ENCODE measurements at regions not wholly inside any gene's neighbourhood (a gene's known extent, or its start where the extent isn't known, plus 50 kb on each side); places are given as distances from the start of the nearest gene placed in this dataset.

DNA sequence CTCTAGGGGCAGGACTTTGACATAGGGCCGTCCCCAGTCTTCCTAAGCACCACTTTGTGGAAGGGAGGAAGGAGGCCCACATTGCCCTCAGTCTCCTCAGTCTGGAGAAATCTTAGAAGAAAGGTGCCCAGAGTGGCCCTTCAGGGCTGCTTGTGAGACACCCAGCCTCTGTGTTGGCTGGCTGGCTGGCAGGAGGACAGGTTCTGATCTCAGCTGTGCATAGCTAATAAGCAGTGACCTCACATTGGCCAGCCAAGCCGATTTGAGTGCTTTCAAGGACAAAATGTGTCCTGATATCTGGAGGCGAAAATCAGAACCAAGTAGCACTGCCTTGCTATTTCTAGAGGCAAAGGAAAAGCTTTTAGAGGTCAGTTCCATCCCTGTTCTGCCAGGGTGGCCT is 211.5 kb downstream of the BCOR start:
- DNase-seq: no peak

DNA sequence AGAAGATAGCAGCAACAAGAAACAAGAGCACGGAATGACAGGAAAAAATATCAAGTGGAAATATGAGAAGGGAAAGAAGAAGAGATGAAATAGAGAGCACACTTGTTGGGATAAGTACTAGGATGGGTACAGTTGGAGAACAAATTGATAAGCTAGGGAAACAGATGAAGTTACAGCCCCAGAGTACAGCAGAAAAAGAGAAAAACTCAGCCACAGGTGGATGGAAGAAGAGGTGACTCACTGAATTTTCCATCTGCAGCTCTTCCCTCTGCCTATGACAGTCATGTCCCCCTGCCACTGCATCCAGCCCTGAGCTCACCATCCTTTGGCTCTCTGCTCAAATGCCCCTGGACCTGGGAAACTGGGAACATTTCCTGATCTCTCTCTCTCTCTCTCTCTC is 209.0 kb downstream of the BCOR start:
- no peak for DNase-seq

DNA sequence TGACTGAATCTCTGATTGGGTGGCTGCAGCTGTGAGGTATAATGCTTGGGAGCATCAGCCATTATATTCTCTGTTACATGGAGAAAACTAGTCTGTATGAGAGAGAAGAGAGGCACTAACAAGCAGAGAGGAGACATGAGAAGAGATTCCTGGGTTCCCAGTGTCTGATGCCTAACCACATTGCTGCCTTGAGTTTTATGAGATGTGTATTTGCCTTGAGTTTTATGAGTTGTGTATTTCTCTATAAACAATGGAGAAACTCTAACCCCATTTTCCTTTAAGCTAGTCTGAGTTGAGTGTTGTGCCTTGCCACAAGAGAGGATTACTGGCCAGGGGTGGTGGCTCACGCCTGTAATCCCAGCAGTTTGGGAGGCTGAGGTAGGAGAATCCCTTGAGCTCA is 208.1 kb downstream of the BCOR start:
- DNase-seq: no peak

DNA sequence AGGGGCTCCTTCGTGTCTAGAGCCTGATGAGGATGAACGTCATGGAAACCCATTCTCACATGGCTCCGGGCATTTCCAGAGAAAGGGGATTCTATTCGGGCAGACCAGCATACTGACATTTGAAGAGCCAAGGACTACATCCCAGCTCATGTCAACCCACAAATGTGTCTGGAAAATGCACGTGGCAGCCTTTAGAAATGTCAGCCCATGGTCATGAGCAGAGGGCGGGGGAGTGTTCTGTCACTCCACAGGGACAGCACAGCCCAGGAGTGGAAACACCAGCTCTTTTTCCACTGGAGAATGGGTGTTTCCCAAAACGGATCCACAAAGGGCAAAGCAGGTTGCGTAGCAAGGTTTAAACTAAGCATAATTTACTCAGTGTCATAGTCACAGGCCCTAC is 207.0 kb downstream of the BCOR start:
- DNase-seq: no peak

DNA sequence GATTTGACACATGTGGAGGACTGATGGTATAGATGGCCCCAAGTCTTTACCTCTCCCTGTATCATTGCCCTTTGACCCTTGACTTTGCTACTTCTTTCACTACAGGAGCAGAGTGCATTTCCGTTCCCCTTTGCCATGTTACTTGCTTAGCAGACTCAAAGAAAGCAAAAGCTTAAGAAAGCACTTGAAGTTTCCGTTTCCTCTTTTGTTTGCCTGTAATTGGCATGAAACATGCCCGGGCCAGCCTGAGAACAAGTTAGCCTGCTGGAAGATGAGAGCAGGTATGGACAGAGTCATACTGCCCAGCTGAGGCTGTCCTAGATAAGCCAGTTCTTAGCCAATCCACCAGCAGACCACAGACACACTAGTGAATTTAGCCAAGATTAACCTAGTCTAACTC is 206.0 kb downstream of the BCOR start:
- DNase-seq: no peak

DNA sequence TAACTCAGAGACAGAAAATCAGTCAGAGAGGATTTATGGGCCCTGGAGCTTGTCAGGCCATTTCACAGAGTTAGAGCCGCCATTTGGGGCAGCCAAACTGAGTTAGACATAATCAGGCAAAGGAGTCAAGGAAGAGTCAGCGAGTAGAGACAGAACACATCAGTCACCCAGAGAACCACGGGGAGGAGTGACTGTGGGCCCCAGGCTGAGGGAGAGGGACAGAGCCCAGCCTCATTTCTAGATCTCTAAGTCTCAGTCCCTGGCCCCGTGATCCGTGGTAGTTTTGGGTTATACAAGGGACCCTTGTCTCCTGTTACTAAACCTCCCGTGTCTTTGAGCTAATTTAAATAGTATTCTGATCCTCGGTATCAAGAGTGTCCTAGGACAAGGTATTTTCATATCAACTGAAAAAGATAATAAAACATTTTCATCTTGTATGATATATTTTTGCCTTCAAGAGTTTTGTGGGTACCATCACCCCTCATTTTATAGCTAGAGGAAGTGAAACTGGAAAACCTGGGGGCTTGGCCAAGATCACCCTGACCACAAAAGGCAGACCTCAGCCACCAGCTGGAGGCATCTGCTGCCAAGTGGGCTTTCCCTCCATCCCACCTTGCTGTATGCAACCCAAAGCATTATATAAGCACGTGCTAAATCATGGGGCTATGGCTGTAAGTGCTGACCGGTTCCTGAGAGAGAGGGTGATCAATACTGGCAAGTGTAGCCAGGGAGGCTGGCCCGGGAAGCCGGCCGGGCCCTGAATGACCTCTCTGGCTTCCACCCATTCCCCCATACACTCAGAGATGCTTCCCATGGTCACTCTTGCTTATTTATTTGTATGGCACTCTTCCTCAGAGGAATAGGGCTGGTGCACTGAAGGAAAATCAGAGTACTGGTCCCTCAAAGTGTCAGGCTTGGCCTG is 204.1 kb downstream of the BCOR start:
- DNase-seq: no peak

DNA sequence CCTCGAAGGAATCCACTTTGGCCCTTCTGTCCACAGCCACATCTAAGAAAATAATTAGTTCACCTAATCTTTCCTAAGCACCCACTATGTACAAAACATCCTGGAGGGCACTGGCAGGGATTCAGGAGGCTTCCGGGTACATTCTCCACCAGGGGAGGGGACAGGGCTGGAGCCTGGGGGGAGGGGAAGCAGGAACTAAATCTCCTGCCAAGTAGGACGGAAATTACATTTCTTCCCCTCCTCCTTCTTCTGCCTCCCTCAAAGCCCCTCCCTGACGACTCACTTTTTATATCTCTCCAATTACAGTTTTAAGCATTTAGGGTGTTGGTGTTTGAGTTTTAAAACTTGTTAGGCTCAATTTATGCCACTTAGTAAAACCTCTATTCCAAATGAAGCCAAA is 203.1 kb downstream of the BCOR start:
- DNase-seq: no peak

DNA sequence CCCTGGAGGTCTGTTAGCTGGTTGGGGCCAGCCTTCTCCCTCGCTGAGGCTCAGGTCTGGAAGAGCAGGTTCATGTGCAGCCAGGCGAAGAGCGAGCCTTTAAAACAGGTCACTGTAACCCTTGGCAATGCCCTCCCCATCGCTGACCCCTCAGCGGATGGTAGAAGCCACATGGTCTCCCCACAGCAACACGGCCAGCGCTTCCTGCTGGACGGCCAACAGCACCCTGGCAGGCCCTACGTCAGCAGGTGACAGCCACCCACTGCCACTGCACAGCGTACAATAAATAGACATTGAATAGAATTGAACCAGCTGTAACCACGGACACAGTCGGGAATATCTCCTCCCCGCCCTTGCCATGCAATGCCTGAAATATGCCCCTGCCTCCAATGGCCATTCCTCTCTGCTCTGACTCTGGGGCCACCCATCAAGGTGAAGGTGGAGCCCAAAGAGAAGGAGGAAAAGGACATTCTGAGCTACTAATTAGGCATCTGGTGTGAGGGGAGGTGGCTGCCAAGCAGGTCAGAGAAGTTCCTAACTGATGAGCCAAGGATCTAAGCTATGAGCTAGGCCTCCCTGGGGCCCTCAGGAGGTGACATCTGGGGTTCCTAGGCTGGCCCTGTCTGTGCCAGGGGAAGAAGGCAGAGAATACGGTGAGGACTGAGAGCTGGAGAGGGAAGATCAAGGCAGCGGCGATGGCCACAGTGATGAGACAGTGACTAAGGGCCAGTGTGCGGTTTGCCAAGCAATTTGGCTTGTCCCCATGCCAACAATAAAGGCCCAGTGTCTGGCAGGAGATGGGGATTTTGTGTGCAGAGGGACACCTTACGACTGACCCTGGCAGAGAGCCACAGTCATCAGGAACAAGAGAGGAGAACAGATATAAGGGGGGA is 202.3 kb downstream of the BCOR start:
- DNase-seq: no peak

DNA sequence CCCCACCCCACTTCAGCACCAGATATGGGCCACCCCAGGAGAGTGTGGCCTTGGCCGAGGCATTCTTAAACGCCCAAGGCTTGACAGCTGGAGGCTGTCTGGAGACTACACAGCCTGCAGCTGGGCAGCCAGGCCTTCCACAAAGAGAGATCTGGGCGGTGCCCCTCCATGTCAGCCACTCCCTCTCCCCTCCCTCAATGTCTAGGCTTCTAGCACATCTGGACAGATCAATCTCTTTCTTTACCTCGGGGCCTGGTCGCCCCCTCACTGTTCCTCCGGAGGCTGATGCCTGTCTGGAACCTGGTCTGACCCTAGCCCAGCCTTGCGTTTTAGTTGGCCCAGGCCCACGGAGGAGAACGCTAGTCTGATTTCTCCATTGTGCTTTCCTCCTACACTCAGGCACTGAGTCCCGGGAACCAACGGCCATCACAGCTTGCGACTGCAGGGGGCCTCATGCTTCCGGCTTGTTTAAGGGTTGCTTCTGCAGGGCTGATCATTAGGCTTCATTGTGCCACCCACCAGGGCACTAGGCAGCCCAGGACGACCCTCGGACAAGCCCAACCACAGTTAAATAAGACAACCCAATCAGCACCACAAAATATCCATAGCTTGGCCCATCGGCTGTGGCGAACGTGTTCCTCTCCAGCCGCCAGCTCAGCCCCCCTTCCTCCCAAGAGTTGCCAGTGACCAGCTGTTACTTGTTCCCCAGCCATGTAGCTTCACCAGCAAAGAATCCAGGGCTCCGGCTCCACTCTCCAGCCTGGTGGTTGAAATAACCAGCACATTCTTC is 200.6 kb downstream of the BCOR start:
- peak; percentile 76 for DNase-seq

DNA sequence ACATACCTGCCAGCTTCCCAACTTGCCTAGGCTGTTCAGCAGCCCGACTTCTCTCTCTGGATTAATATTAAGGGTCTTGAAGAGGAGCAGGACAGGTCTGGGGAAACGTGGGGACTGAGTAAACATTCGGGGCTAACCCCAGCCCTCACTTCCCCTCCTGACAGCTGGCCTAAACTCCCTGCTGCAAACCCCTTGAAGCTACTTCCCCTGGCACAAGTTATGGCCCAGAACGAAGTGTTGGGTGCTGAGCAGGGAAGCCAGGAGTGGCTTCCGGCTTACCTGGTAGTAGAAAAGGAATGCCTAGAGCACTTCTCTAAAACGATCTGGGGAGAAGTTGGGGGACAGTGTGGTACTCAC is 200.0 kb downstream of the BCOR start:
- DNase-seq: no peak

DNA sequence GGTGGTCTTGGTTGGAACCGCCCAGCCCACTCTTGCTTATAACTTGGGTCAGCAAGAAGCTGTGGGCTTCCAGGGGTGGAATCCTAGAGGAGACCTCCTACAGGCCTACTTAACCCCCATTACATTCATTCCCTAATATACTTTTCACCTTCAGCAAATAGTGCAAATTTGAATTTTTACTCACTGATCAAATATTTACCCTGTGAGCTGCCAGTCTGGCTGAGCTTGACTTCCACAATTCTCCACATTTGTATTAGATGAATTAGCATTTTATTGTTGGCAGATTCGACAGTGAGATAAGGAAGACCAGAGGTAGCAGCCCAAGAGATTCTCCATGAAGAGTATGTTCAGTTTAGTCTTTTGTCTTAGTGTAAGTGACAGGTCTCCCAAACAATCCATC is 199.6 kb downstream of the BCOR start:
- DNase-seq: no peak

DNA sequence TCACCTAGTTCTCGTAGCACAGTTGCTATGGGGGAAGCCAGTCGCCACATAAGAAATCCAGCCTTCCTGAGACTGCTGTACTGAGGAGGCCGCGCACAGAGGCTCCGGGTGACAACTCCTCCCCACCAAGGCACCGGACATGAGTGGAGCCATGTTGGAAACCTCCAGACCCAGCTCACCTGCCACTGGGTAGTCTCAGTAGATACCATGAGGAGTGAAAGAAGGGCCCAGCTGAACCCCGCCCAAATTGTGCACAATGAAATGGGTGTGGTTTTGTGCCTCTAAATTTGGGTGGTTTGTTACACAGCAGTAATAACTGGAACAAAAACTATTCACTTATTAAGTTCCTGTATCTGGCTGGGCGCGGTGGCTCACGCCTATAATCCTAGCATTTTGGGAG is 198.7 kb downstream of the BCOR start:
- DNase-seq: no peak

DNA sequence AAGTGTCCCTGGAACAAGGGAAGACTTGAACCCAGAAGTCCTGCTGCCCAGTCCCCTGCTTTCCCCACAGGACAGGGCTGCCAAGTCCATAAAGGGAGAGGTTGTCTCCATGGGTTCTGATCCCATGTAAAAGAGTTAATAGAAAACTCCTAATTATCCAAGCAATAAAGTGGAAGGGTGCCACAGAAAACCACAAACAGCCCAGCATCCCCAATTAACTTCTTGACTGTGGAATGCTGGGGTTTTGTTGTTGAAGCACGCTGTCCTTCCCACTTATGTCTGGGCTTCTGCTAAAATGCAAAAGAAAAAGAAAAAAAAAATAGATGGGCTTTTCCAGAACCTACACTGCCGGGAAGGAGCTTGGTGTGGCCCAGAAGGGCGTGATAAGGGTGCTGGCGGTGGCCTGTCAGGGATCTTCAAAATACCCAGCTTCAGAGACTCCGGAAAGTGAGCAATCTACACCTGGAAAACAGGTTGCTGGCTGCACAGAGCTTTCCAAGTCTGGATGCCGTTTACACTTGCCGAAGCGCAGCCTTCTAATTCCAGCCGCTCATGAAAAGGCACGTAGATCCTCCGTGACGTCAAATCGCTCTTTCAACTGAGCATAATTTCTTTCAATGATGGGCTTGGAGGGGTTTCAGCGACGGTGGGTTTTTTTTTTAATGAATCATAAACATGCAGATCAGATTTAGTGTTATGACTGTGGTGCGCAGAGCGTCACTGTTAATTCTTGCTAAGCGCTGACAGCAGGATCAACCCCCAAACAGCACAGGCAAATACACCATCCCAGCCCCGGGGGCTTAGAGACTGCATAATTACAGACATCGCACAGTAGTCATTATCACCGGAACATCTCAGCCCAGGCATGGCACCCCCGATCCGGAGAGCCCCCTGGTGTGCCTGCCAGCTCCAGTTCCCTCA is 197.6 kb downstream of the BCOR start:
- DNase-seq: peak; percentile 38

DNA sequence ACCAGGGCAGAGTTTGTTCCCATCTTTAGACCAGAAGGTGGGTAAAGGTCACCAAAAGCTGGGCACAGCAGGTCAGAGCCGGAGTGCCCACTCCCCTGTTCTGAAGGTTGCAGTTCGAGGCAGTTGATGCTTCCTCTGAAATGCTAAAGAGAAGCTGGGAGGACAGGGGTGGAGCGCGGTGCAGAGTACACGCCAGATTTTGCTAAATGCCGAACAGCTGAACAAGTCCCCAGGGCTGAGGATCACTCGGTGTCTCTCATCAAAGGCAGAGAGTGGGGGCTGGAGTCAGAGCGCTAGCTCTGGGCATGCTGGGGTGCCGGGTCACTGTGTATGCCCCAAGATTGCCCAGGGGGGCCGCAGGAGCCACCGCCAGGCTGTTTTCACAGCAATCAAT is 197.0 kb downstream of the BCOR start:
- DNase-seq: no peak

DNA sequence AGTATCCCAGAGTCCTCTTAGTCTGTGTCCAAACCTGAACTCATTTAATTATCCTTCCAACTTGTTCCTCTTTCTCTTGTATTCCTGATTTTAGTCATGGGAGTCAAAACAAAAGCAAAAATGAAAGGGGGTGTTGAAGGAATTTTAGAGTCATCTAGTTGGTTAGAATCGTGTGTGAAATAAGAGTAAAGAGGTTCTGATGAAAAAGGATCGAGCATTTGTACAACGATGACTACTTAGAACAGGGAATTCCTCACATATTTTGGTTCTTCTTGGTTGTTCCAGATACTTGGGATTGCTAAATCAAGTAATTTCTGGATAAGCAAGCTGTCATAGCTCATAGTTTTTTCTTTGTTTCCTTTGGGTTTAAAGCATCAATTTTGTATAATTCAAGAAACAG is 194.4 kb downstream of the BCOR start:
- DNase-seq: peak; percentile 67

DNA sequence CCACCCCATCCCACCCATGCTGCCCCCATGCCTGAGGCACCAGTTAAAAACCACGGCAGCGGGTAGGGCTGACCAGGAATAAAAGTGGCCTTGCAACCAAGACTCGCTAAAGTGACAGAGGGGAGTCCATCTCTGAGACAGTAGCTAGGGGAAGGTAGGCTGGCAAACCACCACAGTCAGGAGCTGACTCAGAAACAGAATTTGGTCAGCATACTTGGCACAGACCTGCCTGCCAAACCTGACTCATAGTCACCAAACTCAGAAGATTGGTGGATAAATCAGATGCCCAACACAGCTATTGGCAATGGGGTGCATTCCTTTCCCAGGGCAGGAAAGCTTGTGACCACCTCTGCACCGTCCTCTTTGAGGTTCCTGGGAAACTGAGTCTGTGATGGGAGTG is 193.8 kb downstream of the BCOR start:
- peak; percentile 39 for DNase-seq

DNA sequence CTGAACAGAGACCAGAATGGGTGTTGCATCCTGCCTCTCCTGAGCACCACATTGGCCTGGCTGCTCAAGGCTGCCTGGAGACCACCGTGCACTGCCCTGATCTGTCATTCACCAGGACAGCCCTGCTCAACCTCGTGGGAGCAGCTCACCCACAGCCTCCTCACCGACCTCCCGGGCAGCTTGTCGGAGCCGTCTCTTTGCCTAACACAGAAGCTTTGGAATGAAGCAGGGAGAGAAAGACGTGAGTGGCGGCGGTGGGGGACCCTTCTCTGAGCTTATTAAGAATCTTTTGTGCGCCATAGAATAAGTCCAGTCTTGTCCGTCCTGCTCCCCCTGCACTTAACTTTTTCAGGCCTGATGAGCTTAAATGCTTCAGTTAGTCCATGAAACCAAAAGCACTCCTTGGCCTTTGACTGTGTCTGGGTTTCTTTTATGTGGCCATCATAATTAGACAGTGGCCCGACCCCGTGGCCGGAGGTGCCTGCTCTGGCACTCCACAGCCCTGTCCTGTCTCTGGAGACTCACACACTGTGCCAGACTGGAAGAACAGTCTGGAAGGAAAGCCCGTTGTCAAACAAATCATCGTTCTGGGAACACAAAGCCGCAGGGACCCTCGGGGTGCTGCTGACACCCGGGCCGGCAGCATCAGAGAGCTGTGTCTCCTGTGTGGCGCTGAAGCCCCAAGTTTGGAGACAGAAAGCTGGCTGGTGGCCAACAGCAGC is 192.8 kb downstream of the BCOR start:
- DNase-seq: no peak

DNA sequence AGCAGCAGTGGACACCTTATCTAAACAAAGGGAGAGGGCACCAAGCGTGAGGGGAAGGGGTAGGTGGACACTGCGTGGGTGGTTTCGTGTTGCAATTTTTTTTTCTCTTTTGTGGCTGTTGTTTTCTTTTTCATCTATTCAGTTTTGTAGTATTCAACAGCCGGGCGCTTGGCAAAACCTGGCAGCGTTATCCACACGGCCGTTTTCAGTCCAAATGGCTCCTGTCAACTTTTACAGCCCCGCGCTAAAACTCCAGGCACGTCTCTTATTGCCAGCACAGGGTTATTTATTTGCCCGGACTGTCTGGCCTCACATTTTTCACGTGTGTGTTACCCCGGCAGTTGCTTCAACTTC is 192.2 kb downstream of the BCOR start:
- DNase-seq: no peak

DNA sequence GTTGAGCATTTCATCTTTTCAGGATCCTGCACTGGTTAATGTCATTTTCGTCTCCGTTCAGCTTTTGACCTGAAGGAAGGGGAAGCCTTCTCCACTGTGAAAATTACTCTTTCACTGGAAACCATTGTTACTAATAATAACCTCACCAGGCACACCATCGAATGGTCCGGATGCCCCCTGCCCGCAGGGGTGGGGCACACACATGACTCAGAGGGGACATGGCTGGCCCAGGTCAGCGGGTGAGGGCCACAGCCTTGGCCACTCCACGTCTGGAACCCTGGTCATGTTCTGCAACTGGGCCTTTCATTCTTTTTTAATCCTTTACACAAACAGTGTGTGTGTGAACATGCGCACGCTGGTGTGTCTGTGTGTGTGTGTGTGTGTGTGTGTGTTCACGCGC is 191.8 kb downstream of the BCOR start:
- DNase-seq: no peak

DNA sequence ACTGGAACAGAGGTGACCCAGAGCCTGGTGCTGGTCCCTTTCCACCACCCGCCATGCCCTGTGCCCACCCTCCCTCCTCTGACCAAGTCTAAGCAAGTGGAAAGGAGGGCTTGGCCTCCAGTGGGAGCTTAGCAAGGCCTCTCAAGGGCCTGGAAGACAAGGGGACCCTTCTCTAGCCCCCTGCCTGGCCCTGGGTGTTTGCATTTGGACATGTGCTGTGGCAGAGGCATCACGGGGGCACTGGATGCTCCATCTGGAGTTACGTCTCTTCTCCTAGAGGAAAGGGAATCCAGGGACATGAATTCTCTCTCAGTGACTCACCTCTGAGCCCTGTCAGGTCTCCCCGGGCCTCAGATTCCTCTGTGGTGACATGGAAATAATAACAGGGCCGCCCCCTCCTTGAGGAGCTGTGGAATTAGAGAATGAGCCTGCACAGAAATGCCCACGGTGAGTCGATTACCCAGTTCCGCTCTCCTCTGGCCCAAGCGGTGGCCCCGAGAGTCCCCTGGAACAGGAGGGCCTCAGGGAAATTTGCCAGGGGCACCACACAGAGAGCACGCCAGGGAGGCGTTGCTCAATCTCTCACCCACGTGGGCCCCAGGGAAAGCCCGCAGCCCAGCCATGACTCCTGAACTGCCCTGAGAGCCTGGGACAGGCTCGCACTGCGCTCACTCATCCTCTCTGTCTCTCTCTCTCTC is 189.6 kb downstream of the BCOR start:
- peak; percentile 95 for DNase-seq

DNA sequence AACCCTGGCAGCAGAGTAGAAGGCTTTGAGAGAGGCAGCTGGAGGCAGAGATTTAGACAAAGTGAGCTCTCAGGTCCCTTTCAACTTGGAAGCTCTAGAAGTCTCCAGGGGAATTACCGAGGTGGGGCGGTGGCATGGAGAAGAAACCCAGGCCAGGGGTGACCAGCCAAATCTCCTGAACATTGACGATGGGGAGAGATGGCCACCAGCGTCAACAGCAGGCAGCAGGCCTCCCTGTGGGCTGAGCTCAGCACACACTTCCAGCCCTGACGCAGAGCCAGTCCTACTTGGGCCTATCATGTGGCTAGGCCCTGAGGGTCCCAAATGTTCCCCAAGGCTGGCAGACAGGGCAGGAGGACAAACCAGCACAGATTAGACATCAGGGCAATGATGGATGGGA is 187.8 kb downstream of the BCOR start:
- DNase-seq: no peak
